ENCODE measurements at regions not wholly inside any gene's neighbourhood (a gene's known extent, or its start where the extent isn't known, plus 50 kb on each side); places are given as distances from the start of the nearest gene placed in this dataset.

DNA sequence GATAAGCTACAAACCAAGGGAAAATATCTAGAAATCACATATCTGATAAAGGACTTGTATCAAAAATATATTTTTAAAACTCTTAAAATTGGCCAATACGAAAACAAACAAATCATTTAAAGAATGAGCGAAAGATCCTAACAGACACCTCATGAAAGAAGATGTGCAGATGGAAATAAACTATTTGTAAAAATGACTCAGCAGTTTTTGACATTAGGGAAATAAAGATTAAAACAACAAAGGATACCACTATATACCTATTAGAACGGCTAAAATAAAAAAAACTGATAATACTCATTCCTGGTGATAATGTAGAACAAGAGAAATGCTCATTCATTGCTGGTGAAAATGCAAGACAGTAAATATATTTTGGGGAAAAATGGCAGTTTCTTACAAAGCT lies 506.4 kb downstream of the KLHL4 start:
- Histone ChIP-seq H3F3A (ENCODE audit: insufficient read depth, low read length) (no peaks in the 10 kb centered on the region), H3K36me3 (ENCODE audit: insufficient read depth, low read length) (no peaks in the 10 kb centered on the region)
- TF ChIP-seq, protein P1, sequence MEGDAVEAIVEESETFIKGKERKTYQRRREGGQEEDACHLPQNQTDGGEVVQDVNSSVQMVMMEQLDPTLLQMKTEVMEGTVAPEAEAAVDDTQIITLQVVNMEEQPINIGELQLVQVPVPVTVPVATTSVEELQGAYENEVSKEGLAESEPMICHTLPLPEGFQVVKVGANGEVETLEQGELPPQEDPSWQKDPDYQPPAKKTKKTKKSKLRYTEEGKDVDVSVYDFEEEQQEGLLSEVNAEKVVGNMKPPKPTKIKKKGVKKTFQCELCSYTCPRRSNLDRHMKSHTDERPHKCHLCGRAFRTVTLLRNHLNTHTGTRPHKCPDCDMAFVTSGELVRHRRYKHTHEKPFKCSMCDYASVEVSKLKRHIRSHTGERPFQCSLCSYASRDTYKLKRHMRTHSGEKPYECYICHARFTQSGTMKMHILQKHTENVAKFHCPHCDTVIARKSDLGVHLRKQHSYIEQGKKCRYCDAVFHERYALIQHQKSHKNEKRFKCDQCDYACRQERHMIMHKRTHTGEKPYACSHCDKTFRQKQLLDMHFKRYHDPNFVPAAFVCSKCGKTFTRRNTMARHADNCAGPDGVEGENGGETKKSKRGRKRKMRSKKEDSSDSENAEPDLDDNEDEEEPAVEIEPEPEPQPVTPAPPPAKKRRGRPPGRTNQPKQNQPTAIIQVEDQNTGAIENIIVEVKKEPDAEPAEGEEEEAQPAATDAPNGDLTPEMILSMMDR (IDR thresholded peaks at IDR 0.05; ENCODE audit: low read length), result no peak
- no peak for TF ChIP-seq EZH2 (IDR thresholded peaks at IDR 0.05; ENCODE audit: borderline replicate concordance, low read length)

DNA sequence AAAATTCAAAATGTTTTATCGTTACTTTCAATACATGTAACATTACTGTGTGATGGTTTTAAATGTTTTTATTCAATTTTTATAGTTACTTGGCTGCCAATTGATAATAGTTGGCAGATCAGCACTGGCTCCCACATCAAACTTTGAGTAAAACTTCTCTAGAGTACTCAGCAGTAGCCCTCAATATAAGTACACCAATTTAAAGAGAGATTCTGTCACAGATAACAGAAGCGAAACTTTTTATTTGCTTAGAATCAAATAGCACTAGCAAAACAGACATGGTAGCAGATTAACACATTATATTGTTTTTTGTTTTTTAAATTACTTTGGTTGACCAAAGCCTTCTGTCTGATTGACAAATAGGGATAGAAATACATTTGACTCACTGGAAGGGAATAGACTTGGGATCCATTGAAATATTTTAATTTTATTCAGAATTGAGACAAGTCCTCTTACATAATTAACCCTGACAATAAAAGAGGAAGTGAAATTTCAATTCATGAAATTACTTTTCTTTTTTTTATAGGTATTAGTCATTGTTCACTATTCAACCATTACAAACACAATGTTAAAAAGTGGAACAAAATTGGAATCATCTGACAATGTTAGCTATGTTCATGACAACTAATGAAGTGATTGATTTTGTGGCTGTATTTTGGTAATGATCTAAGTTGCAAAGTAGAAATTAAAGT lies 554.9 kb downstream of the KLHL4 start:
- no peaks in the 10 kb centered on the region for H3F3A ChIP-seq (ENCODE audit: insufficient read depth, low read length)
- H3K4me2 ChIP-seq (ENCODE audit: low read length), result no peak overlapping the region
- H3K36me3 ChIP-seq (ENCODE audit: insufficient read depth, low read length), result no peaks in the 10 kb centered on the region
- no peaks in the 10 kb centered on the region for H4K20me1 ChIP-seq (ENCODE audit: insufficient read depth, low read length)
- H3K4me3 ChIP-seq (ENCODE audit: low read depth, low read length, poor library complexity, severe bottlenecking), result no peak overlapping the region
- H3K27ac ChIP-seq (ENCODE audit: low read depth, low read length, poor library complexity, severe bottlenecking), result no peak overlapping the region
- H3K9me2 ChIP-seq (ENCODE audit: low read depth, low read length), result no peaks in the 10 kb centered on the region
- H3K4me1 ChIP-seq (ENCODE audit: insufficient read depth, low read length, severe bottlenecking), result no peaks in the 10 kb centered on the region
- no peaks in the 10 kb centered on the region for H3K27me3 ChIP-seq (ENCODE audit: insufficient read depth, low read length)
- no peak overlapping the region for H2AFZ ChIP-seq (ENCODE audit: low read length)
- no peaks in the 10 kb centered on the region for H3K9me3 ChIP-seq (ENCODE audit: low read length)
- TF ChIP-seq EZH2 (IDR thresholded peaks at IDR 0.05; ENCODE audit: borderline replicate concordance, low read length), result no peak
- TF ChIP-seq, protein P1 (IDR thresholded peaks at IDR 0.05; ENCODE audit: low read length), result no peak
- no peak overlapping the region for H3K9ac ChIP-seq (ENCODE audit: low read length)
- no peaks in the 10 kb centered on the region for H3K79me2 ChIP-seq (ENCODE audit: insufficient read depth, low read length)

More for the DNA sequence above, 506.4 kb downstream of the KLHL4 start:
- no peaks in the 10 kb centered on the region for H3K79me2 ChIP-seq (ENCODE audit: insufficient read depth, low read length)
- H3K9me2 ChIP-seq (ENCODE audit: low read depth, low read length), result no peaks in the 10 kb centered on the region
- no peak overlapping the region for H3K4me2 ChIP-seq (ENCODE audit: low read length)
- H3K9me3 ChIP-seq (ENCODE audit: low read length), result no peaks in the 10 kb centered on the region
- no peaks in the 10 kb centered on the region for H3K27me3 ChIP-seq (ENCODE audit: insufficient read depth, low read length)
- H4K20me1 ChIP-seq (ENCODE audit: insufficient read depth, low read length), result no peaks in the 10 kb centered on the region
- H3K4me3 ChIP-seq (ENCODE audit: low read depth, low read length, poor library complexity, severe bottlenecking), result no peak overlapping the region
- H2AFZ ChIP-seq (ENCODE audit: low read length), result no peak overlapping the region
- H3K27ac ChIP-seq (ENCODE audit: low read depth, low read length, poor library complexity, severe bottlenecking), result no peak overlapping the region
- H3K4me1 ChIP-seq (ENCODE audit: insufficient read depth, low read length, severe bottlenecking), result no peaks in the 10 kb centered on the region
- H3K9ac ChIP-seq (ENCODE audit: low read length), result no peak overlapping the region

DNA sequence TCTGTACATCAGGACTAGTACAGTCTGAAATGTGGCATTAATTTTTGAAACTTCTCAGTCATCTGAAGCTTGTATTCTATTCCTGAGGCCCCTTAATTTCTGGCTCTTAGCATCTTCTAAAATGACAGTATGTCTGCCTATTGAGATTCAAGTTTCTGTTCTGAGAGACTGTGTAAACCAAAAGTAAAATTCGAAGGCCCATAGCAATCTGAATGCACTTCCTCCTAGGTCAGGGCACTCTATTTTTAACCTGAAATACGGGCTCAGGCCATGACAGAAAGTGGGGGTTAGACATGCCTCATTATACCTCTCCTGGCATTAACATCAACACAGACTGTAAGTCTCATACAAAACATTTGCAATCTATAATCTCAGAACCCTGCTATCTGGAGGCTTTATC lies 584.4 kb downstream of the KLHL4 start:
- Histone ChIP-seq H2AFZ (ENCODE audit: low read length) (no peak overlapping the region), H3K9me3 (ENCODE audit: low read length) (no peaks in the 10 kb centered on the region), H3K4me1 (ENCODE audit: insufficient read depth, low read length, severe bottlenecking) (no peaks in the 10 kb centered on the region), H3K9me2 (ENCODE audit: low read depth, low read length) (no peaks in the 10 kb centered on the region), H3K27ac (ENCODE audit: low read depth, low read length, poor library complexity, severe bottlenecking) (no peak overlapping the region), H3F3A (ENCODE audit: insufficient read depth, low read length) (no peaks in the 10 kb centered on the region), H3K79me2 (ENCODE audit: insufficient read depth, low read length) (no peaks in the 10 kb centered on the region), H3K4me2 (ENCODE audit: low read length) (no peak overlapping the region), H3K4me3 (ENCODE audit: low read depth, low read length, poor library complexity, severe bottlenecking) (no peak overlapping the region), H3K9ac (ENCODE audit: low read length) (no peak overlapping the region), H3K36me3 (ENCODE audit: insufficient read depth, low read length) (no peaks in the 10 kb centered on the region), H4K20me1 (ENCODE audit: insufficient read depth, low read length) (no peaks in the 10 kb centered on the region), H3K27me3 (ENCODE audit: insufficient read depth, low read length) (no peaks in the 10 kb centered on the region)
- TF ChIP-seq EZH2 (IDR thresholded peaks at IDR 0.05; ENCODE audit: borderline replicate concordance, low read length), result no peak
- TF ChIP-seq, protein P1 (IDR thresholded peaks at IDR 0.05; ENCODE audit: low read length), result no peak
